Lower lobe of right lung (tissue), 2 donors: ENCODE measurements at regions not wholly inside any gene's neighbourhood (a gene's known extent, or its start where the extent isn't known, plus 50 kb on each side); places are given as distances from the start of the nearest gene placed in this dataset.
A peak's percentile ranks its signal among the peaks of the same experiment; 100 is the strongest.

Experiments
- ATAC-seq, 2 donors: fragments of 200-7000 bp; cut with Tn5 transposase; one replicate each; pipeline ENCODE4 v1.9.1; 2020 to 2022; ENCODE audit warnings: mild to moderate bottlenecking in 2 of 2, moderate library complexity in 2 of 2
- DNase-seq: peaks from one replicate; pipeline ENCODE4 v3.0.0-alpha.2; 2020
- H3K27ac ChIP-seq: fragments of 200-600 bp; one replicate; pipeline ENCODE4 v1.8.0; 2022
- H3K27me3 ChIP-seq: fragments of 200-600 bp; one replicate; pipeline ENCODE4 v1.8.0; 2022; ENCODE audit warnings: low read depth
- H3K36me3 ChIP-seq: fragments of 200-600 bp; one replicate; pipeline ENCODE4 v1.8.0; 2022; ENCODE audit warnings: mild to moderate bottlenecking
- H3K4me1 ChIP-seq: fragments of 200-600 bp; one replicate; pipeline ENCODE4 v1.8.0; 2022
- H3K4me3 ChIP-seq: fragments of 200-600 bp; one replicate; pipeline ENCODE4 v1.8.0; 2022; ENCODE audit warnings: mild to moderate bottlenecking
- H3K9me3 ChIP-seq: fragments of 200-600 bp; one replicate; pipeline ENCODE4 v1.8.0; 2022
- CTCF ChIP-seq: fragments of 200-600 bp; IDR thresholded peaks from one replicate; pipeline ENCODE4 v1.8.0; 2022; ENCODE audit warnings: antibody characterized with exemption, mild to moderate bottlenecking
- intact Hi-C: fragments of 100-400 bp; cut with DNase I; formaldehyde crosslinking; loops from one replicate; pipeline ENCODE4 v1.11.0; 2022
- donor health status: DM: no; HTN: yes; CAD: no; lungs with severe emphysema.

- Histone ChIP-seq H3K9me3 (no peaks in the 10 kb centered on the region), H3K4me3 (no peak overlapping the region), H3K27ac (no peak overlapping the region), H3K27me3 (no peaks in the 10 kb centered on the region), H3K4me1 (peaks cover 68% of the 10 kb centered on the region), H3K36me3 (no peaks in the 10 kb centered on the region)
- no peak for ATAC-seq
- intact Hi-C loops, result no loop called here
- DNase-seq, result no peak
- no peak for TF ChIP-seq CTCF
Measured at GRCh38 chr3:56919797-56920195, 118.0 kb upstream of the ARHGEF3 start.

GRCh38 chr3:56919137-56919796 is 117.5 kb upstream of the ARHGEF3 start:
- no peaks in the 10 kb centered on the region for H3K9me3 ChIP-seq
- H3K36me3 ChIP-seq, result no peaks in the 10 kb centered on the region
- H3K27me3 ChIP-seq, result no peaks in the 10 kb centered on the region
- H3K27ac ChIP-seq, result no peak overlapping the region
- peaks cover 63% of the 10 kb centered on the region for H3K4me1 ChIP-seq
- H3K4me3 ChIP-seq, result no peak overlapping the region
- intact Hi-C loops, result no loop called here
- ATAC-seq (no peak), DNase-seq (no peak)
- TF ChIP-seq CTCF, result no peak

GRCh38 chr3:56918111-56918568 is 116.4 kb upstream of the ARHGEF3 start:
- intact Hi-C loops, result no loop called here
- H3K36me3 ChIP-seq, result no peaks in the 10 kb centered on the region
- H3K4me1 ChIP-seq, result peaks cover 52% of the 10 kb centered on the region
- peak in 1 of 2 donors; percentile 26 for ATAC-seq
- peak overlapping the region; percentile 83 for H3K27ac ChIP-seq
- no peaks in the 10 kb centered on the region for H3K9me3 ChIP-seq
- no peak overlapping the region for H3K4me3 ChIP-seq
- DNase-seq, result no peak
- TF ChIP-seq CTCF, result no peak
- H3K27me3 ChIP-seq, result no peaks in the 10 kb centered on the region

DNA sequence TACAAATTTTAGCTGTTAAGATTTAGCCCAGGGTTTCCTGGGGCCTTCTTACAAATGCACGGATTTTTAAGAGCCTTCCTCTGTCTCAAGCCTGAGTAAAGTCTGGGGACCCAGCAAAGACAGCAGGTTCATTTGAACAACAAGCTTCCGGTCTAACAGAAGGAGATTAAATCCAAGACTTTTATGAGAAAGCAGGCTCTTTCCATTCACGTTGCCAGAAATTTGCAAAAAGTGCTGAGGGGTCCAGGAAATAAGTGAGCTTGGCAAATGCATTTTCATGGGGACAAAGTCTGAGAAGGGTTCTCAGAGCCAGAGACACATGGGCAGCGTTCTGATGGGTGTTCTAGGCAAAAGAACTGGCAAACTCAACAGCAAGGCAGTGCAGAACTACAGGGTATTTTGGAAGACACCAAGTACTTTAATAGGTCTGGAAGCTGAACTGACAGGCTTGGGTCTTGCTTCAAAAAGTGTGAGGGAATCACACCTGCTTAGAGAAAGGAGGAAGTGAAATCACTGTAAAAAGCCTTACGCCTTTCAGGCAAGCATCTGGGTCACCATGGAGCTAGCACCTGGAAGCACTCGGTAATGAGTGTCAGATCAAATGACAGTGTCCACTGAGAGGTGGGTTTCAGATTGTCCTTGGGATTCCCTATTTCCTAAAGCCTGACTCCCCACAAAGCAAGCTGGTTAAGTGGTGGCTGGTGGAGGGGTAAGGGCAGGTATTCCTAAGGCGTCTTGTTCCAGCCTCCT is 115.8 kb upstream of the ARHGEF3 start:
- DNase-seq (no peak), ATAC-seq (no peak)
- TF ChIP-seq CTCF, result no peak
- intact Hi-C loops, result no loop called here
- no peaks in the 10 kb centered on the region for H3K9me3 ChIP-seq
- peak overlapping the region; percentile 83 for H3K27ac ChIP-seq
- no peaks in the 10 kb centered on the region for H3K27me3 ChIP-seq
- no peaks in the 10 kb centered on the region for H3K36me3 ChIP-seq
- H3K4me3 ChIP-seq, result no peak overlapping the region
- peaks cover 46% of the 10 kb centered on the region for H3K4me1 ChIP-seq

- DNase-seq, result no peak
- no peaks in the 10 kb centered on the region for H3K27me3 ChIP-seq
- H3K4me3 ChIP-seq, result peak overlapping the region; percentile 56
- peaks cover 39% of the 10 kb centered on the region for H3K4me1 ChIP-seq
- no peaks in the 10 kb centered on the region for H3K9me3 ChIP-seq
- H3K27ac ChIP-seq, result peak overlapping the region; percentile 83
- intact Hi-C loops, result no loop called here
- H3K36me3 ChIP-seq, result no peaks in the 10 kb centered on the region
- ATAC-seq, result no peak
- TF ChIP-seq CTCF, result no peak
Measured at GRCh38 chr3:56916716-56917360, 115.1 kb upstream of the ARHGEF3 start.
